ENCODE measurements at regions not wholly inside any gene's neighbourhood (a gene's known extent, or its start where the extent isn't known, plus 50 kb on each side); places are given as distances from the start of the nearest gene placed in this dataset.
"Not testable (repeated sequence)": the region's sequence is repeated elsewhere in the genome, so short reads cannot be mapped to it uniquely, and the experiment has no call there.

DNA sequence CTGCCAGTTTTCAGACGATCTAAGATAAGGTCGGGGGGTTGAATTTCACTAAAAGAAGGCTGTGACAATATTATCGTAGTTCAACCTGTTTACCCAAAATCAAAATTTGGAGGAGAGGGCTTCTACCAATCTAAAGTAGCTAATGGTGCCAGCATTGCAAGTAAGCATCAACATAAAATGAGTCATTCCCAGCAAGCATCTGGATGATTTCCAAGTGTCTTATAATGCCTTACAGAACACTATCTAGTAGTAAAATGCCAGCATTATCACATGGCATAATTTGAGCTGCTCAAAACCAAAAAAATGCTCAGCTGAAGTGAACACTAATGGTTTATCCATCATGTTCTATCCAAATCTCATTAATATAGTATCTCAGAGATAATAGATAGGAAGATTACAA, 1193.9 kb downstream of the DNAJB9 start:
- DNase-seq: no peak

DNA sequence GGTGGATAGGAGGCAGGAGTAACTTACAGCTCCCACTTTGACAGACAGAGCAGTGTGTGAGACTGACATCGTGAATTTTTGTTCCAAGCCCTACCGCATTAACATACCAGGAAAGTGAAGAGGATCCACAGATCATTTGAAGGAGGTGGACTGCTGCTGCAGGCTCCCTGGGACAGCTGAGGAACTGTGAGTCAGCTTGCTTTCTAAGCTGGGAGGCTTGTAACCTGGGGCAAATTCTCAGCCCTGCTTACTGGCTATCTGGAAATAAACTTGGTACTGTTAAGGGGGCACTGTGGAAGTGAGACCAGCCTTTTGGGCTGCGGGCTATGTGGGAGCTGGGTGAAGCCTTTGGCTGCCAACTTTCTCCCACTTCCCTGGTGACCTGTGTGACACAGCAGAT, 1202.5 kb downstream of the DNAJB9 start:
- peak; percentile 15 for DNase-seq

GRCh38 chr7:109782806-109783205, 1213.1 kb downstream of the DNAJB9 start:
- DNase-seq: no peak

GRCh38 chr7:109806548-109806947, 1236.9 kb downstream of the DNAJB9 start:
- no peak for DNase-seq

DNA sequence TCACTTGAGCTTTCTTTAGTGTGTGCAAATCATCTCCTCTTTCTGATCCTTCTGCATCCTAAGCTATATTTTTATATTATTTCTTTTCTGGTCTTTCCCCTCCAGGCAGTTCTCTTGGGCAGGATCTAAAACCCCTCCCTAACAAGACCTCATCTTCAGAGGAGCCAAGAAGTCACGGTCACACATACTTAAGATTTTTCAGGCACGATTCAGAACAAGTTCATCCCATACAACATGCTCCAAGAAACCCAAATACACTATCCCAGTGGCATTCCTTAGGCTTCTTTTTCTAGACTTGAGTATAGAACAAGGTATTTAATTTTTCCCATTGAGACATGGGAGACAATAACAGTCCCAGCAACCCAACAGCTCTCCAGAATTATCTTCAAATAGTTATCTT, 1251.5 kb downstream of the DNAJB9 start:
- no peak for DNase-seq

GRCh38 chr7:109834851-109835250, 1256.1 kb upstream of the LRRN3 start:
- DNase-seq: no peak

- DNase-seq: no peak
These were observed 1255.3 kb upstream of the LRRN3 start for GRCh38 chr7:109835577-109835976.

DNA sequence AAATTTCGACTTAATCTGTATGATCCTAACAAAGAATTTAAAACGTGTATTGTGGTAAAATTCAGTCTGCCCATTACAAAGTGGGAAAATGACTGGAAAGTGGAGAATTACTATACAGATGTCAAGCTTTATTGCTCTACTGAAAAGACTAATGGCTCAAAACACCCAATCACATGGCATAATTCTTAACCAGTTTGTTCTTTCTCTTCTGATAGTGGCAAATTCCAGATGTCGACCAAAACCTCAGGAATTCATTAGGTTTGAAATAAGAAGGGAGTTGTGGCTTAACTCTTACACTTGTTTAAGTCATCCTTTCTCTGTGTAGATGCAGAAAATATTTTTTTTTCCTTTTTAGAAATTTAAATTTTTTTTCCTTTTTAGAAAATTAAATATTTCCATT, 1254.9 kb upstream of the LRRN3 start:
- DNase-seq: no peak

- no peak for DNase-seq
These were observed 1248.5 kb upstream of the LRRN3 start for GRCh38 chr7:109842386-109842785.

DNA sequence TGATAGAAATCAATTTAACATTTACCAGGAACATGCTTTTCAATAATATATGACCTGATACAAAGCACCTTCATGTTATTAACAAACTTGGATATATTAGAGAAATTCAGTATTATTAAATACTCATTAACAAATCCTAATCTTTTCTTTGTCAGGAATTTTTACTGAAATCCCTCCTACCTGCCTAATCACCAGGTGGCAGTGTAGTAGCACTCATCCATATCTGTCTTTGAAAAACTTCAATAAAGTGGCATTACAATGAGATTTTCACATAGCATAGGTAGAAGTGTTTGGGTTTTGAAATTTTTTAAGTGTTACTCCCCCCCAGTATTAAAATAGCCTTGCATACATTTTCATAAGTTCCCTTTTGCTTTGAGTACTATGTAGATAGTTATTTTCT, 1246.6 kb upstream of the LRRN3 start:
- peak; percentile 53 for DNase-seq

DNA sequence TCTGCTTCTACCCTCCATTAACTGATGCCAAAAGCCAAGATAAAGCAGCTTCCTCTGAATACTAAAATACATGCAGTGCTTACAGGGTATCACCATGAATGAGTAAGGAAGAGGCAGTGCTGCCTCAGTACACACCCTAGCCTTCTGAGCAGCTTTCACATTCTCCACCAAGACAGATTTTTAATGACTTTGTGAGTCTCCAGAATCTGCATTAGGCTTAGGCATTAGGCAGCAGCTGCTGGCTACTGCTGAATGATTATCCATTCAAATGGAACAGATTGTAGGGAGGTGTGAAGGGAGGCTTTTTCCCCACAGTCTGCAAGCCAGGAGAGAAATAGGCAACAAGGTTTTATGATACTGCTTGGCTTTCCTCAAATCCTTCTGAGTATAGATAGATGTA, 1226.7 kb upstream of the LRRN3 start:
- peak; percentile 50 for DNase-seq

GRCh38 chr7:109868215-109868860, 1222.6 kb upstream of the LRRN3 start:
- DNase-seq: no peak

- peak; percentile 71 for DNase-seq
These were observed 1217.6 kb upstream of the LRRN3 start for GRCh38 chr7:109873296-109873695.

- DNase-seq: peak; percentile 67
These were observed 1211.6 kb upstream of the LRRN3 start for GRCh38 chr7:109879287-109879828.

GRCh38 chr7:109890622-109891021, 1200.3 kb upstream of the LRRN3 start:
- DNase-seq: no peak

DNA sequence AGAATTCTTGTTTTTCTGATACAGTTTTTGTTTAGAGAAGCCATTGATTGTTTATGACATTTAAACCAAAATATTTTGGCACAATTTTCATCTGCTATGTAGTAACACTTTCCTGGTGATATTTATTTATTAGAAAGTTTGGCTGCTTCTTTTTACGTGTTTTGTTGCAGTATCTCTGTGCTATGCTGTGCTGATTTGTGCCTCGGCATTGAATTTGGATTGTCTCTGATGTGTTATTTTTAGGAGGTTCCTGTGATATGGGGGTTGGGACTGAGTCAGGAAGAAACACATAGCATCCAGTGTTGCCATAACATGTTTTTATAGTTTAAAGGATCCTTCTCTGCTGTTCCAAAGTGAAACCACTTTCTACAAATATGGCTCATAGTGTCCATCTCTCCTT, 1197.7 kb upstream of the LRRN3 start:
- no peak for DNase-seq

DNA sequence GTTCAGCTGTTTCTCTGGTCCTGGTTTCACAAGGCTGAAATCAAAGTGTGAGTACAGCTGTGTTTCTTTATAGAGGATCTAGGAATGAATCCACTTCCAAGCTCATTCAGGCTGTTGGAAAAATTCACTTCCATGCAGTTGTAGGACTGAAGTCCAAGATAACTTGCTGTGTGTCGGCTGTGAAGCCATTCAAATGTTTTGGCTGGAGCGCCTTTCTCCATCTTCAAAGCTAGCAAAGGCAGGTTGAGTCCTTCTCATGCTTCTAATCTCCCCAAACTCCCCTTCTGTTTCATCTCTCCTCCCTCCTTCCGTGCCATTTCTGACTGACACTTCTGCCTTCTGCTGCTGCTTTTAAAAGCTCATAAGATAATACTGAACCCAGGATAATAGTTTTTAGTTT, 1195.4 kb upstream of the LRRN3 start:
- DNase-seq: peak; percentile 7

GRCh38 chr7:109901926-109902325, 1189.0 kb upstream of the LRRN3 start:
- no peak for DNase-seq

DNA sequence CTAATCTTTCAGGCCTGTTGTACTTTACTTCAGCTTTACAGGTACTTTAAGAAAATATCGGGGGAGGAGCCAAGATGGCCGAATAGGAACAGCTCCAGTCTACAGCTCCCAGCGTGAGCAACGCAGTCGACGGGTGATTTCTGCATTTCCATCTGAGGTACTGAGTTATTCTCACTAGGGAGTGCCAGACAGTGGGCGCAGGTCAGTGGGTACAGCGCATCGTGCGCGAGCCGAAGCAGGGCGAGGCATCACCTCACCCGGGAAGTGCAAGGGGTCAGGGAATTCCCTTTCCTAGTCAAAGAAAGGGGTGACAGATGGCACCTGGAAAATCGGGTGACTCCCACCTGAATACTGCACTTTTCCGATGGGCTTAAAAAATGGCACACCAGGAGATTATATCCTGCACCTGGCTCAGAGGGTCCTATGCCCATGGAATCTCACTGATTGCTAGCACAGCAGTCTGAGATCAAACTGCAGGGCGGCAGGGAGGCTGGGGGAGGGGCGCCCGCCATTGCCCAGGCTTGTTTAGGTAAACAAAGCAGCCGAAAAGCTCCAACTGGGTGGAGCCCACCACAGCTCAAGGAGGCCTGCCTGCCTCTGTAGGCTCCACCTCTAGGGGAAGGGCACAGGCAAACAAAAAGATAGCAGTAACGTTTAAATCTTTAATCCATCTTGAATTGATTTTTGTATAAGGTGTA, 1185.4 kb upstream of the LRRN3 start:
- DNase-seq: not testable (repeated sequence)

GRCh38 chr7:109915670-109916069, 1175.3 kb upstream of the LRRN3 start:
- DNase-seq: no peak

DNA sequence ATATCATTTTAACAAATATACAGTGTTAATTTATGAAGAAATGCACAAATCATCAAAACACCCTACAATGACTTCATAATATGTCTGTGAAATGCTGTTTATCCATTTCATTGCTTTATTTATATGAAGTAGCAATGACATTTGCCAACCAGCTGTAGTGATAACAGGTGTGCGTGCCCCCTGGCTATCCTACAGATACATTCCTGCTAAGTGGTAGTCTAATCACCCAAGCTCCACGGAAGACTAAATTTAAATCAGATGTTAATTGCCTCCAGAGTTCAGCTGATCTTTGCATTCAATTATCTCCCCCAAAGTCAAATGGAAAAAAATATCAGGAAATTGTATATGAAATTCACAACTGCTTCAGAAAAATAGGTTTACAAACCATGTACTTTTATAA, 1164.2 kb upstream of the LRRN3 start:
- peak; percentile 41 for DNase-seq

GRCh38 chr7:109930049-109930448, 1160.9 kb upstream of the LRRN3 start:
- DNase-seq: no peak

GRCh38 chr7:109939207-109939606, 1151.7 kb upstream of the LRRN3 start:
- no peak for DNase-seq
